ENCODE measurements at regions not wholly inside any gene's neighbourhood (a gene's known extent, or its start where the extent isn't known, plus 50 kb on each side); places are given as distances from the start of the nearest gene placed in this dataset.
"Not testable (repeated sequence)": the region's sequence is repeated elsewhere in the genome, so short reads cannot be mapped to it uniquely, and the experiment has no call there.

DNA sequence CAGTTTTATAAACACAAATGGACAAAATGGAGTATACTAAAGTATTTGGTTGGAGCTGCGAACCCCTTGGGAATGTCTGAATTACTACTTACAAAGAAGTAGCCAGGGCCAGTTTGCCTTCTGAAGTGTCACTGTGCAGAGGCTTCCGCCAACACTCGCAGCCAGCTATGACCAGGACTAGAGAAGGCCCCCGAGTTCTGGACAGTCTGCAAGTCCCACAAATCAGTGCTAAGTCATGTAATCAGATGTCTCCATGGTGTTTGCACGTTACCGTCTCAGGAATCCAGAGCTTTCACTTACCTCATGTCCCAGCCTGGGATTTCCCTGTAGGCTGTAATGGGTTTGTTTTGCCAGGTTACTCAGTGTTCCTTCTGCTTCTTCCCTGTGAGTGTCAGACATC, 106.6 kb upstream of the SPAG17 start:
- Histone ChIP-seq H4K20me1 (ENCODE audit: insufficient read depth, low read length) (no peaks in the 10 kb centered on the region), H3K36me3 (ENCODE audit: insufficient read depth, low read length) (no peaks in the 10 kb centered on the region), H3K9me2 (ENCODE audit: insufficient read depth, low read length) (no peaks in the 10 kb centered on the region), H3K4me3 (ENCODE audit: low read depth, low read length, poor library complexity, severe bottlenecking) (no peak overlapping the region), H3K27ac (ENCODE audit: low read depth, low read length, poor library complexity, severe bottlenecking) (no peak overlapping the region), H2AFZ (ENCODE audit: low read length) (no peak overlapping the region), H3K9me3 (ENCODE audit: low read length) (no peaks in the 10 kb centered on the region), H3K4me2 (ENCODE audit: low read length) (no peak overlapping the region), H3K79me2 (ENCODE audit: insufficient read depth, low read depth, low read length) (no peaks in the 10 kb centered on the region), H3K4me1 (ENCODE audit: insufficient read depth, low read length, poor library complexity, severe bottlenecking) (no peaks in the 10 kb centered on the region)
- CTCF ChIA-PET (ENCODE audit: unreplicated experiment), result no interaction called here
- intact Hi-C loops (cut with micrococcal nuclease; ENCODE audit: unreplicated experiment), result no loop called here
- TF ChIP-seq, protein P1, sequence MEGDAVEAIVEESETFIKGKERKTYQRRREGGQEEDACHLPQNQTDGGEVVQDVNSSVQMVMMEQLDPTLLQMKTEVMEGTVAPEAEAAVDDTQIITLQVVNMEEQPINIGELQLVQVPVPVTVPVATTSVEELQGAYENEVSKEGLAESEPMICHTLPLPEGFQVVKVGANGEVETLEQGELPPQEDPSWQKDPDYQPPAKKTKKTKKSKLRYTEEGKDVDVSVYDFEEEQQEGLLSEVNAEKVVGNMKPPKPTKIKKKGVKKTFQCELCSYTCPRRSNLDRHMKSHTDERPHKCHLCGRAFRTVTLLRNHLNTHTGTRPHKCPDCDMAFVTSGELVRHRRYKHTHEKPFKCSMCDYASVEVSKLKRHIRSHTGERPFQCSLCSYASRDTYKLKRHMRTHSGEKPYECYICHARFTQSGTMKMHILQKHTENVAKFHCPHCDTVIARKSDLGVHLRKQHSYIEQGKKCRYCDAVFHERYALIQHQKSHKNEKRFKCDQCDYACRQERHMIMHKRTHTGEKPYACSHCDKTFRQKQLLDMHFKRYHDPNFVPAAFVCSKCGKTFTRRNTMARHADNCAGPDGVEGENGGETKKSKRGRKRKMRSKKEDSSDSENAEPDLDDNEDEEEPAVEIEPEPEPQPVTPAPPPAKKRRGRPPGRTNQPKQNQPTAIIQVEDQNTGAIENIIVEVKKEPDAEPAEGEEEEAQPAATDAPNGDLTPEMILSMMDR (conservative IDR thresholded peaks at IDR 0.05; ENCODE audit: low read length), result no peak
- no peak for TF ChIP-seq EZH2phosphoT487 (IDR thresholded peaks at IDR 0.05; ENCODE audit: borderline replicate concordance, low read depth, low read length)
- no peak for DNase-seq (ENCODE audit: low spot score)
- POLR2A ChIA-PET, result interaction anchor here (1.0 kb wide), 1 partner anchor 1881 kb away, joined by 3 read pairs; no protein-coding TSS in a partner anchor
- no TSS peak for BruUV-seq (replicated peaks)

DNA sequence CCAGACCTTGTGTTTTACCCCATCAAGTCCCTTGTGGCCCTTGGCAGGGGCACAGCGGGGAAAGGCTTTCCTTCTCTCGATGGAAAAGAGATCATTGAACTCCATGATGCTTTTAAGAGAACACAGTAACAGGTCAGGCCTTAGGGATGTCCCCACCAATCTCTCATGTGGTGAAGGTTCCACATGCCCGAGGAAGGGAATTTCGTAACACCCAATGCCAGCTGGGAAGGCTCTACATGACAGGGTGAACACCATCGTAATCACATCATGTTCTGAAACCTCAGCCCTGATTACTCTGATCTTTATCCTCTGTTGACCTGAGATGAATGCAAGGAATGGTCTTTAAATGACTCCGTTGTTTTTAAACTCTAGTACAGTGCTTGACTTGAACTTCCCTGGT, 105.5 kb upstream of the SPAG17 start:
- ChIA-PET POLR2A (no interaction called here), CTCF (ENCODE audit: unreplicated experiment) (no interaction called here)
- H3K27ac ChIP-seq (ENCODE audit: low read depth, low read length, poor library complexity, severe bottlenecking), result no peak overlapping the region
- intact Hi-C loops (cut with micrococcal nuclease; ENCODE audit: unreplicated experiment), result no loop called here
- no TSS peak for BruUV-seq (replicated peaks)
- no peak overlapping the region for H3K4me2 ChIP-seq (ENCODE audit: low read length)
- no peaks in the 10 kb centered on the region for H3K79me2 ChIP-seq (ENCODE audit: insufficient read depth, low read depth, low read length)
- H4K20me1 ChIP-seq (ENCODE audit: insufficient read depth, low read length), result no peaks in the 10 kb centered on the region
- H3K4me1 ChIP-seq (ENCODE audit: insufficient read depth, low read length, poor library complexity, severe bottlenecking), result no peaks in the 10 kb centered on the region
- H3K9me3 ChIP-seq (ENCODE audit: low read length), result no peaks in the 10 kb centered on the region
- H3K9me2 ChIP-seq (ENCODE audit: insufficient read depth, low read length), result no peaks in the 10 kb centered on the region
- H2AFZ ChIP-seq (ENCODE audit: low read length), result no peak overlapping the region
- TF ChIP-seq, protein P1 (conservative IDR thresholded peaks at IDR 0.05; ENCODE audit: low read length), result no peak
- no peak for TF ChIP-seq EZH2phosphoT487 (IDR thresholded peaks at IDR 0.05; ENCODE audit: borderline replicate concordance, low read depth, low read length)
- H3K36me3 ChIP-seq (ENCODE audit: insufficient read depth, low read length), result no peaks in the 10 kb centered on the region
- no peak for DNase-seq (ENCODE audit: low spot score)
- no peak overlapping the region for H3K4me3 ChIP-seq (ENCODE audit: low read depth, low read length, poor library complexity, severe bottlenecking)

DNA sequence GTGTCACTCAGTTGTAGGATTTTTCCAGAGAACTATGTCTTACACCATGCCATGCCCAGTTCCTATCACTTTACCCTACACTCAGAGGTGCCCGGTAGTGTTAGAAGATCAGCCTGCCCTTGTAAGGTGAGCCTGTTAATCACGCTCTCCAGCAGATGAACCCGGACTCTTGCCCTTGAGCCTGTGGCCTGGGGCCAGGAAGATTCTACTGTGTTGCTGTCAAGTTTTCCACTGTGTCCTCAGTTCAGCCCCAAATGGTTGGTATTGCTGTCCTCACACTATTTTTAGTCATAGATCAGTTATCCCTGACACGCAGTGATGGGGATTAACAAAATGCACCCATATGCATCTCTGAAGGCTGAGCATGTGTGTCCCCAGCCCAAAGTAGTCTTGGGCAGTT, 105.0 kb upstream of the SPAG17 start:
- no peaks in the 10 kb centered on the region for H3K9me3 ChIP-seq (ENCODE audit: low read length)
- no peak for TF ChIP-seq EZH2phosphoT487 (IDR thresholded peaks at IDR 0.05; ENCODE audit: borderline replicate concordance, low read depth, low read length)
- TF ChIP-seq, protein P1 (conservative IDR thresholded peaks at IDR 0.05; ENCODE audit: low read length), result no peak
- ChIA-PET POLR2A (no interaction called here), CTCF (ENCODE audit: unreplicated experiment) (no interaction called here)
- no peak overlapping the region for H3K4me3 ChIP-seq (ENCODE audit: low read depth, low read length, poor library complexity, severe bottlenecking)
- H3K4me2 ChIP-seq (ENCODE audit: low read length), result no peak overlapping the region
- H3K36me3 ChIP-seq (ENCODE audit: insufficient read depth, low read length), result no peaks in the 10 kb centered on the region
- no peak overlapping the region for H2AFZ ChIP-seq (ENCODE audit: low read length)
- intact Hi-C loops (cut with micrococcal nuclease; ENCODE audit: unreplicated experiment), result no loop called here
- H3K27ac ChIP-seq (ENCODE audit: low read depth, low read length, poor library complexity, severe bottlenecking), result no peak overlapping the region
- no peaks in the 10 kb centered on the region for H4K20me1 ChIP-seq (ENCODE audit: insufficient read depth, low read length)
- no peaks in the 10 kb centered on the region for H3K4me1 ChIP-seq (ENCODE audit: insufficient read depth, low read length, poor library complexity, severe bottlenecking)
- no peaks in the 10 kb centered on the region for H3K79me2 ChIP-seq (ENCODE audit: insufficient read depth, low read depth, low read length)
- no TSS peak for BruUV-seq (replicated peaks)
- H3K9me2 ChIP-seq (ENCODE audit: insufficient read depth, low read length), result no peaks in the 10 kb centered on the region
- no peak for DNase-seq (ENCODE audit: low spot score)

DNA sequence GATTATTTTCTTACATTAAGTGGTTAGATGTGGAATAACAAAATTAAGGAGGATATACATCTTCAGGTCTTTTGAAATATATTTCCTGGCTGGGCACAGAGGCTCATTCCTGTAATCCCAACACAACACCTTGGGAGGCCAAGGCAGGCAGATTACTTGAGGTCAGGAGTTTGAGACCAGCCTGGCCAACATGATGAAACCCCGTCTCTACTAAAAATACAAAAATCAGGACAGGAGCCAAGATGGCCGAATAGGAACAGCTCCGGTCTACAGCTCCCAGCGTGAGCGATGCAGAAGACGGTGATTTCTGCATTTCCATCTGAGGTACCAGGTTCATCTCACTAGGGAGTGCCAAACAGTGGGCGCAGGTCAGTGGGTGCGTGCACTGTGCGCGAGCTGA, 95.6 kb upstream of the SPAG17 start:
- H3K36me3 ChIP-seq (ENCODE audit: insufficient read depth, low read length); BruUV-seq (replicated peaks); POLR2A ChIA-PET; H3K9me2 ChIP-seq (ENCODE audit: insufficient read depth, low read length); CTCF ChIA-PET (ENCODE audit: unreplicated experiment); H3K4me3 ChIP-seq (ENCODE audit: low read depth, low read length, poor library complexity, severe bottlenecking); H3K4me1 ChIP-seq (ENCODE audit: insufficient read depth, low read length, poor library complexity, severe bottlenecking); H2AFZ ChIP-seq (ENCODE audit: low read length); H3K9me3 ChIP-seq (ENCODE audit: low read length); intact Hi-C loops (cut with micrococcal nuclease; ENCODE audit: unreplicated experiment); H3K79me2 ChIP-seq (ENCODE audit: insufficient read depth, low read depth, low read length); H4K20me1 ChIP-seq (ENCODE audit: insufficient read depth, low read length); DNase-seq (ENCODE audit: low spot score); H3K4me2 ChIP-seq (ENCODE audit: low read length); H3K27ac ChIP-seq (ENCODE audit: low read depth, low read length, poor library complexity, severe bottlenecking): not testable (repeated sequence)

Data from OCI-LY7 (cell line).